ENCODE measurements at regions not wholly inside any gene's neighbourhood (a gene's known extent, or its start where the extent isn't known, plus 50 kb on each side); places are given as distances from the start of the nearest gene placed in this dataset.

- no peak for TF ChIP-seq EZH2 (IDR thresholded peaks at IDR 0.05; ENCODE audit: low read length)
- TF ChIP-seq CTCF (optimal IDR thresholded peaks at IDR 0.05 in 1 of 3, IDR thresholded peaks at IDR 0.05 in 1 of 3, conservative IDR thresholded peaks at IDR 0.05 in 1 of 3; ENCODE audit: extremely low read depth in 1 of 3, insufficient read depth in 2 of 3, low read length in 3 of 3), result no peak
Observed at GRCh38 chr4:124095621-124096020, 616.9 kb downstream of the ANKRD50 start.
